HFFc6 (cell line): ENCODE measurements at regions not wholly inside any gene's neighbourhood (a gene's known extent, or its start where the extent isn't known, plus 50 kb on each side); places are given as distances from the start of the nearest gene placed in this dataset.

Experiments used
- DNase-seq: peaks from one replicate; pipeline ENCODE4 v3.0.0-alpha.2; 2018
- H3K27ac Mint-ChIP-seq: 2 replicates; pipeline ENCODE4 v1.8.0; 2020; ENCODE audit warnings: mild to moderate bottlenecking, mixed read lengths
- H3K27me3 Mint-ChIP-seq: 2 replicates; pipeline ENCODE4 v1.8.0; 2021; ENCODE audit warnings: mild to moderate bottlenecking, moderate library complexity, mixed read lengths; ENCODE audit not compliant: insufficient read depth
- H3K36me3 Mint-ChIP-seq: 2 replicates; pipeline ENCODE4 v1.8.0; 2021; ENCODE audit warnings: low read depth, mixed read lengths
- H3K4me1 Mint-ChIP-seq: 2 replicates; pipeline ENCODE4 v1.8.0; 2020; ENCODE audit warnings: low read depth, mixed read lengths
- H3K4me3 Mint-ChIP-seq: 2 replicates; pipeline ENCODE4 v1.8.0; 2020; ENCODE audit warnings: mild to moderate bottlenecking, moderate library complexity, mixed read lengths
- H3K9me3 Mint-ChIP-seq: 2 replicates; pipeline ENCODE4 v1.8.0; 2020; ENCODE audit warnings: mild to moderate bottlenecking, mixed read lengths
- CTCF ChIP-seq: fragments of 200-600 bp; sonication (generic); IDR thresholded peaks from 2 replicates; pipeline ENCODE4 v1.5.0; 2021; ENCODE audit warnings: antibody characterized with exemption, mild to moderate bottlenecking

- Mint-ChIP-seq H3K4me3 (no peak overlapping the region), H3K9me3 (peaks cover 27% of the 10 kb centered on the region), H3K27me3 (no peaks in the 10 kb centered on the region), H3K27ac (no peak overlapping the region), H3K36me3 (no peaks in the 10 kb centered on the region), H3K4me1 (no peaks in the 10 kb centered on the region)
- no peak for TF ChIP-seq CTCF
- DNase-seq = no peak
Measured at GRCh38 chr5:99929067-99929805, 605.9 kb upstream of the FAM174A start.

GRCh38 chr5:99928490-99928889, 606.7 kb upstream of the FAM174A start:
- H3K9me3 Mint-ChIP-seq = peaks cover 27% of the 10 kb centered on the region
- no peak overlapping the region for H3K4me3 Mint-ChIP-seq
- H3K36me3 Mint-ChIP-seq = no peaks in the 10 kb centered on the region
- no peak for TF ChIP-seq CTCF
- no peaks in the 10 kb centered on the region for H3K27me3 Mint-ChIP-seq
- H3K27ac Mint-ChIP-seq = no peak overlapping the region
- no peaks in the 10 kb centered on the region for H3K4me1 Mint-ChIP-seq
- no peak for DNase-seq

- H3K4me3 Mint-ChIP-seq = no peak overlapping the region
- H3K27me3 Mint-ChIP-seq = no peaks in the 10 kb centered on the region
- no peak for TF ChIP-seq CTCF
- peaks cover 32% of the 10 kb centered on the region for H3K9me3 Mint-ChIP-seq
- H3K4me1 Mint-ChIP-seq = no peaks in the 10 kb centered on the region
- no peak overlapping the region for H3K27ac Mint-ChIP-seq
- no peak for DNase-seq
- H3K36me3 Mint-ChIP-seq = no peaks in the 10 kb centered on the region
Measured at GRCh38 chr5:99926463-99926862, 608.7 kb upstream of the FAM174A start.

GRCh38 chr5:99922386-99922785, 612.8 kb upstream of the FAM174A start:
- peaks cover 26% of the 10 kb centered on the region for H3K9me3 Mint-ChIP-seq
- no peaks in the 10 kb centered on the region for H3K36me3 Mint-ChIP-seq
- TF ChIP-seq CTCF = no peak
- DNase-seq = no peak
- no peaks in the 10 kb centered on the region for H3K4me1 Mint-ChIP-seq
- H3K27ac Mint-ChIP-seq = no peak overlapping the region
- no peaks in the 10 kb centered on the region for H3K27me3 Mint-ChIP-seq
- no peak overlapping the region for H3K4me3 Mint-ChIP-seq

- no peaks in the 10 kb centered on the region for H3K4me1 Mint-ChIP-seq
- no peaks in the 10 kb centered on the region for H3K27me3 Mint-ChIP-seq
- H3K27ac Mint-ChIP-seq = no peak overlapping the region
- H3K9me3 Mint-ChIP-seq = peaks cover 33% of the 10 kb centered on the region
- TF ChIP-seq CTCF = no peak
- no peak overlapping the region for H3K4me3 Mint-ChIP-seq
- H3K36me3 Mint-ChIP-seq = no peaks in the 10 kb centered on the region; the same call in 1 of the 2 replicates
- no peak for DNase-seq
Measured at GRCh38 chr5:99911971-99912370, 623.2 kb upstream of the FAM174A start.
